GM12874 (cell line): ENCODE measurements at regions not wholly inside any gene's neighbourhood (a gene's known extent, or its start where the extent isn't known, plus 50 kb on each side); places are given as distances from the start of the nearest gene placed in this dataset.

Source experiments
- TF ChIP-seq, protein P1 (sequence below): IDR thresholded peaks from 2 replicates; pipeline ENCODE4 v1.5.1; 2011; ENCODE audit warnings: low read depth, mild to moderate bottlenecking, control low read depth, low read length, moderate library complexity; ENCODE audit not compliant: insufficient read depth

DNA sequence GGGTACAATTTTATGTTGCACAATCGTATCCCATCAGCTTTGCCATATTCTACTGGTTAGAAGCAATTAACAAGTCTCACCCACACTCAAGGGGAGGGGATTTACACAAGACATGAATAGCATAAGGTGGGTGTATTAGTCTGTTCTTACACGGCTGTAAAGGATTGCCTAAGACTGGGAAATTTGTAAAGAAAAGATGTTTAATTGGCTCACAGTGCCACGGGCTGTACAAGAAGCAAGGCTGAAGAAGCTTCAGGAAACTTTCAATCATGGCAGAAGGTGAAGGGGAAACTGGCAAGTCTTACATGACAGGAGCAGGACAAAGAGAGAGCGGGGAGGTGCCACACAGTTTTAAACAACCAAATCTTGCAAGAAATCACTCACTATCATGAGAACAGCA is 231.8 kb upstream of the AMIGO2 start:
- TF ChIP-seq, protein P1, sequence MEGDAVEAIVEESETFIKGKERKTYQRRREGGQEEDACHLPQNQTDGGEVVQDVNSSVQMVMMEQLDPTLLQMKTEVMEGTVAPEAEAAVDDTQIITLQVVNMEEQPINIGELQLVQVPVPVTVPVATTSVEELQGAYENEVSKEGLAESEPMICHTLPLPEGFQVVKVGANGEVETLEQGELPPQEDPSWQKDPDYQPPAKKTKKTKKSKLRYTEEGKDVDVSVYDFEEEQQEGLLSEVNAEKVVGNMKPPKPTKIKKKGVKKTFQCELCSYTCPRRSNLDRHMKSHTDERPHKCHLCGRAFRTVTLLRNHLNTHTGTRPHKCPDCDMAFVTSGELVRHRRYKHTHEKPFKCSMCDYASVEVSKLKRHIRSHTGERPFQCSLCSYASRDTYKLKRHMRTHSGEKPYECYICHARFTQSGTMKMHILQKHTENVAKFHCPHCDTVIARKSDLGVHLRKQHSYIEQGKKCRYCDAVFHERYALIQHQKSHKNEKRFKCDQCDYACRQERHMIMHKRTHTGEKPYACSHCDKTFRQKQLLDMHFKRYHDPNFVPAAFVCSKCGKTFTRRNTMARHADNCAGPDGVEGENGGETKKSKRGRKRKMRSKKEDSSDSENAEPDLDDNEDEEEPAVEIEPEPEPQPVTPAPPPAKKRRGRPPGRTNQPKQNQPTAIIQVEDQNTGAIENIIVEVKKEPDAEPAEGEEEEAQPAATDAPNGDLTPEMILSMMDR, result no peak

DNA sequence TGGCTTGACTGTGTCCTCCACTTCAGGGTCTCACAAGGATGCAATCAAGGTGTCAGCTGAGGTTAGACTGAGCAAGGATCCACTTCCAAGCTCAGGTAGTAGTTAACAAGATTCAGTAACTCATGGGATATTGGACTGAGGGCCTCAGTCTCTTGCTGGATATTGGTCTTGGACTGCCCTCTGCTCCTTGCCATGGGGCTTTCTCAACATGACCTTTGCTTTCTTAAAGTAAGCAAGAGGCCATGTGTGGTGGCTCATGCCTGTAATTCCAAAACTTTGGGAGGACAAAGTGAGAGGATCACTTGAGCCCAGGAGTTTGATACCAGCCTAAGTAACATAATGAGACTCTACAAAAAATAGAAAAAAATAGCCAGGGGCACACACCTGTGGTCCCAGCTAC is 231.3 kb upstream of the AMIGO2 start:
- TF ChIP-seq, protein P1, result no peak

DNA sequence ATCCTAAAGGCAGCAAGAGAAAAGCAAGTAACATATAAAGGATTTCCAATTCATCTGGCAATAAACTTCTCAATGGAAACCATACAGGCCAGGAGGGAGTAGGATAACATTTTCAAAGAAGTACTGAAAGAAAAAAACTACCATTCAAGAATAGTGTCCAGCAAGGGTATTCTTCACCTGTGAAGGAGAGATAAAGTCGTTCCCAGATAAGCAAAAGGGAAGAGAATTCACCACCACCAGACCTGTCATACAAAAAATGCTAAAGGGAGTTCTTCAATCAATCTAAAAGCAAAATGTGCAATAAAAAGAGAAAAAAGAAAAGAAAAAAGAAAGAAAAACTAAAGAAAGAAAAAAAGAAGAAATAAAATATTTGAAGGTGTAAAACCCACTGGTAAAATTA is 228.9 kb upstream of the AMIGO2 start:
- TF ChIP-seq, protein P1, result no peak

DNA sequence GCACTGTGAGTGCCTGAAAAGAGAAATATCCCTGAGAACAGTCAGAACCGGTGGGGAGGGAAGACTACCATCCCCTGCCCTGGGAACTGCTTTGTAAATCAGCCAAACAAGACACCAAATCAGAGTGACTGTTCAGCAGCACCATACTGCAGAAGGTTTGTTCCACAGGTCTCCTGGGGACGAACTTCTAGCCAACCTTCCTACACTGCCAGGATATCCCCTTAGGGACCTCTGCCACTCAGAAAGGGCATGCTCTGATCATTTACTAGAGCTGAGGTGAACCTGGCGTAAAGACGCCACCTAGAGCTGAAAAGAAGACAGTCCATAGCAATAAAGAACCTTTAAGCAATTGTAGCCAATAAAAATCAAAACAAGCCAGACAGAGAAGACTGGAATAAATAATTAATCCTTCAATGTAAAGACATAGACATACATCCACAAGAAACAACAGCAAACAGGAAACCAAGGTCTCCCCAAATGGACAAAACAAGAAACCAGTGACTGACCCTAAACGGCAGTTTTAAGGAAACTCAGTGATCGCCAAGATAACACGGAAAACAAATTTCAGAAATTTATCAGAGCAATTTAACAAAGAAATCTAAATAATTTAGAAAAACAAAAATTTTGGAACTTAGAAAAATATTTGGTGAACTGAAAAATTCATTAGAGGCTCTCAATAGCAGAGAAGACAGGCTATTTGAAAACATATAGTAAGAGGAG is 228.1 kb upstream of the AMIGO2 start:
- TF ChIP-seq, protein P1, result peak; percentile 59

DNA sequence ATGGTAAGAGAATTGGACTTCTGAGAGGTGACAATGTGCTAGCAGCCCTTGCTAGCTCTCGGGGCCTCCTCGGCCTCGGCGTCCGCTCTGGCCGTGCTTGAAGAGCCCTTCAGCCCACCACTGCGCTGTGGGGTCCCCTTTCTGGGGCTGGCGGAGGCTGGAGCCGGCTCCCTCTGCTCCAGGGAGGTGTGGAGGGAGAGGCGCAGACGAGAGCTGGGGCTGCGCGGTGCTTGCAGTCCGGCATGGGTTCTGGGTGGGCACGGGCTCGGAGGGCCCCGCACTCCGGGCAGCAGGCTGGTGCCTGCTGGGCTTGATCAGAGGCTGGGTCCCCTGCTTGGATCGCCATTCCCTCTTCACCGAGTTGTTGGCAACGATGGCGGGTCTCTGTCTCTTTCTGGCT is 226.4 kb upstream of the AMIGO2 start:
- TF ChIP-seq, protein P1, result no peak

DNA sequence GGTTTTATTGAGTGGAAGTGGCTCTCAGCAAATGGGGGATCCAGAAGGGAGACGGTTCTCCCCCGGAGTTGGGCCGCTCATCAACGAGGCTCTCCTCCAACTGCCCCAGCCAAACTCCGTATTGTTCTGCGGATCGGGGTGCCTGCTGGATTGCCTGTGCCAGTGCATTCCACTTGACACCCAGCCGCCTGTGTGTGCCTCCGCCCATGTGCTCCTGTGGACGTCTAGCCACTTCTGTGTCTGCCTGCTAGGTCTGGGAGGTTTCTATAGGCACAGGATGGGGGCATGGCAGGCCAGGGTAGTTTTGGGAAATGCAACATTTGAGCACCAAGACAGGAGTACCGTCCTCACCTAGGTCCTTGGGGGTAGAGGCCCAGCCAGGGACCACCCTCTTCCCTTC is 225.7 kb upstream of the AMIGO2 start:
- TF ChIP-seq, protein P1, result no peak

DNA sequence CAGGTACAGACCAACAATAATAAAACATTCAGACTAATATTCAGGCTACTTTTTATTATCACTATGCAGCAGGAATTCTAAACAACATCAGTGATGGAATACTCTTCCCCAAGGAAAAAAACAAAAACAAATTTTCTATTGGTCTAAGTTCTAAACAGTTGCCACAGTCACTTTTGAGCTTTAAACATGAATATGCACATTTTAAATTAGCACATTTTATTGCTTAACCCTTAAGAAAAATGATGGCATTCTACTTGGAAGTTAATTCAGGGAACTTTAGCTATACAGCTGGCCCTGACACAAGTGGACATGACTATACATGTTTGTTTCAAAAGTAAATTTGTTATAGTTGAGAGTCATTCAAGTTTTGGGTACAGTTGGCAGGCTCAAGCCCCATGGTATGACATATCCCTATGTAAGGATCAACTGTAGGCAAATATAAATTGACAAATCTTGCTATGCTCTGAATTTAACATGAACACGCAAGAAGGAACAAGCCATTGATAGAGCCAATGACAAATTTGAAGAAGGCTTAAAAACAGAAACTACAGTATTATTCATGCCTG is 224.3 kb upstream of the AMIGO2 start:
- TF ChIP-seq, protein P1, result no peak
